ENCODE measurements at regions not wholly inside any gene's neighbourhood (a gene's known extent, or its start where the extent isn't known, plus 50 kb on each side); places are given as distances from the start of the nearest gene placed in this dataset.

- DNase-seq: no peak
Observed at GRCh38 chr3:150055332-150055731, 84.6 kb upstream of the PFN2 start.

DNA sequence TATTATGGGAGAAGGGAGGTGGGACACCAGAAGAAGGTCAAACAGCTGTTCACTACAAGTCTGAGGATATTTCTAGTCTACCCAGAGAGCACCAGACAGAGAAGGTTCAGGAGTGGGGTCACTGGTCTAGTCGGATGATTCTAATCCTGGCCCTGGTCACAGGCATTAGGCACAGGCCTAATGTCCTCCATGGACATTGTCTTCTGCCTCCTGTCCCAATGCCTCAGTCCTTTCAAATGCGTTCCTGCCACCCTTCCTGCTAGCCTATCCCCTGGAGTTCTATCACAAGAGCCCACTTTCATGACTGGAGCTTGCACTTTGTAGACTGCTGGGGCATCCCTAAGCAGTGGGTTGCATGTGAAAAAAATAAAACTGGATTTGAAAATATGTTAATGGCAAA, 83.9 kb upstream of the PFN2 start:
- DNase-seq: no peak

- no peak for DNase-seq
Observed at GRCh38 chr3:150050510-150050909, 79.8 kb upstream of the PFN2 start.

GRCh38 chr3:150049317-150049716, 78.6 kb upstream of the PFN2 start:
- no peak for DNase-seq

DNA sequence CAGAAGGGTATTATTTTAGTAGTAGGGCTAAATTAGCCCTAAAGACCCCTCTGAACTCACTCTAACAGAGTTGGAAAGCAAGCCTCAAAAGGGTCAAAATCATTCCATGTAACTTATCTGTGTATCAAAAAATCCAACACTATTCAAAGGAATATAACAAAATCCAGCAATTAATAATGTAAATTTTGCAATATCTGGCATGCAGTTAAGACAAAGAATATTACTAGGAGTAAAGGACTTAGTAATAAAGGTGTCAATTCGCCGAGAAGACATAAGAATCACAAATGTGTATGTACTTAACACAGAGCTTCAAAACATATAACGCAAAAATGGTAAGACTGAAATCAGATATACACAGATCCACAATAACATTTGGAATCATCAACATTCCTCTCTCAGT, 71.2 kb upstream of the PFN2 start:
- DNase-seq: no peak

- DNase-seq: no peak
Observed at GRCh38 chr3:150040097-150040496, 69.4 kb upstream of the PFN2 start.

- DNase-seq: no peak
Observed at GRCh38 chr3:150038830-150039229, 68.1 kb upstream of the PFN2 start.

DNA sequence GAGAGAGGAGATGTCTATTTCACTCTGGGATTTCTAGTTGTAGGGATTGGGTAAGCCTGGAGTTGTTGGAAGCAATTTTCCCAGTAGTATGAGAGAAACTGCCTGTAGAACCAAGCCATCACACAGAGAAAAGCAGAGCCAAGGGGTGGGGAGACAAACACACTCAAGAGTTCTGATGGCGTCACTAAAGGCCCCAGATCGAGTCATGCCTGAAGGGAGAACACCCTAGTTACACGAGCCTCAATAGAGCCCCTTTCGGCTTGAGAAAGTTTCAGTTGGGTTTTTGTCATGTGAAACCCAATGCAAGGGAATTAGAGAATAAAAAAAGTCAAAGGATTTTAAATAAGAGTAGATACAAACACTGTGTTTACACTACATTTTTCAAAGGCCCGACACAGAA, 66.1 kb upstream of the PFN2 start:
- DNase-seq: no peak

DNA sequence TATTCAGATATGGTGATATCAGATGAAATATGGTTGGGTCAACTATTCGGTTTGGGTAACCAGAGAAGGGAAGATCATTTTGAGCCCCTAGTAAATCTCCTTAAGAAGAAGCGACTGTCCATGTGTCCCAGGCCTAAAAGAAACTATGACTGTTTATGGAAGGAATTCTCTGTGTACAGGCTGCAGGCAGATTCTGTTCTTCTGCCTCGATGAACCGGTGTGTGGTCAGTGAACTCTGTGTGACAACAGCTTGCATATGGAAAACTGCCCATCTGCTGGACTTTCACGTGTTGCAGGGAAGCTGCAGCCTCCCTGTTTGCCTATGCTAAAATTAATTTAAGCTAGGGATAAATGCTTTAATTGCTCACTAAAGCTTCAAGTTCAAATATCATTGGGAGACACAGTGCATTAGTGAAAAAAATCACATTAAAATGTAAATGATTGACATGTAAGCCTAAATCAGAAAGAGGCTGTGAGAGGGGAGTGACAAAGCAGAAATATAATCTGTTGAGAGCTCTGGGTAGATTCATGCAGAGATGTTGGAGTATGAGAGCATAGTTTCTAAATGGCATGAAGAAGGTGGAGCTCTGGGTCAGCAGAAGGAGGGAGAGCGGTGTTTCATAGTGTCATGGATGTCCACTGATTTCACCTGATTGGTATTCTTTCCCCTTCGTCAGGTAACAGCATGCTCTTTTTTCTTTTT, 65.4 kb upstream of the PFN2 start:
- no peak for DNase-seq

DNA sequence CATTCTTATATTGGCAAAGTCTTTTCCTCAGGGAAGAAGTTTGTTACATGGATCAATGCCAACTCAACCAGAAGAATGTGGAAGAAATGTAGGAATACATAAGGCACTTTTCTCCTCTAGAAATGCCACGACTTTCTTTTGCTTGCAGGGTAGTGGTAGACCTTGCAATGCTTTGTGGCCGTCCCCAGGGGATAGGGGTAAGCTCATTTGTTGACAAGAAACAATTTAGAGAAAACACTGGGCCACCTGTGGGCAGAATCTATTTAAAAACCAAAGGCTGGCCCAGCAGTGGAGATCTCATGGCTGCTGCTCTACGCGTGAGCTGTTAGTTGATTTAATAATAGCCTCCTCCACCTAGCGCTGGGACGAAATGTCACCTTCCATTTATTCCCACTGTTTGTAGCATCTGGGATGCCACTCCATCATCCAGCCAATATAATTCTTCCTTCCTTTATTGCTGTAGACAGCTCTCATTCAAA, 64.6 kb upstream of the PFN2 start:
- DNase-seq: no peak

- DNase-seq: no peak
Observed at GRCh38 chr3:150033721-150034120, 63.0 kb upstream of the PFN2 start.

DNA sequence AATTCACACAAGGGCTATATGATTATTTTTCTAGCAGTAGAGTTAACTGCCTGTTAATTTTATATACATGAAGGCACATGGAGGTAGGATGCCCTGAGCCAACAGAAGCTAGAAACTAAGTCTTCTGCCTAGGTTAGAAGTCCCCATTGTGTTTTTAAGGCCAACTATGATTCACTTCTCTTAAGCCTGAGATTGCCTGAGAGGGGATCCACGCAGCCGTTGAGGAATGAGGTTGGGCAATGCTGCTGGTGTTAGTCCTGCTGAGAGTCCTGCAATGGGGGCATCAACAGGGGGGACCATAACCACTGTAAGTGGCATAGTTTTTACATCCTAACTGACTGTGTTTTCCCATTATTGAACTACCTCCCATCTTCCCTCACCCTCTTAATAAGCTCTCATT, 60.1 kb upstream of the PFN2 start:
- no peak for DNase-seq

DNA sequence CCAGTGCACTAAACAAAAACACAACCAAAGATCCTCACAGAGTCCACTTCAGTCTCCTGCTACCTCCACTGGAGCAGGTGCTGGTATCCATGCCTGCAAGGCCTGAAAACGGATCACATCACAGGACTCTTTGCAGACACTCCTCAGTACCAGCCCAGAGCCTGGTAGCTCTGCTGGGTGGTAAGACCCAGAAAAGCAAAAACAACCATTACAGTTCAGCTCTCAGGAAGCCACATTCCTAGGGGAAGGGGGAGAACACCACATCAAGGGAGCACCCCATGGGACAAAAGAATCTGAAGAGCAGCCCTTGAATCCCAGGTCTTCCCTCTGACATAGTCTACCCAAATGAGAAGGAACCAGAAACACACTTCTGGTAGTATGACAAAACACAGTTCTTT, 52.5 kb upstream of the PFN2 start:
- no peak for DNase-seq

DNA sequence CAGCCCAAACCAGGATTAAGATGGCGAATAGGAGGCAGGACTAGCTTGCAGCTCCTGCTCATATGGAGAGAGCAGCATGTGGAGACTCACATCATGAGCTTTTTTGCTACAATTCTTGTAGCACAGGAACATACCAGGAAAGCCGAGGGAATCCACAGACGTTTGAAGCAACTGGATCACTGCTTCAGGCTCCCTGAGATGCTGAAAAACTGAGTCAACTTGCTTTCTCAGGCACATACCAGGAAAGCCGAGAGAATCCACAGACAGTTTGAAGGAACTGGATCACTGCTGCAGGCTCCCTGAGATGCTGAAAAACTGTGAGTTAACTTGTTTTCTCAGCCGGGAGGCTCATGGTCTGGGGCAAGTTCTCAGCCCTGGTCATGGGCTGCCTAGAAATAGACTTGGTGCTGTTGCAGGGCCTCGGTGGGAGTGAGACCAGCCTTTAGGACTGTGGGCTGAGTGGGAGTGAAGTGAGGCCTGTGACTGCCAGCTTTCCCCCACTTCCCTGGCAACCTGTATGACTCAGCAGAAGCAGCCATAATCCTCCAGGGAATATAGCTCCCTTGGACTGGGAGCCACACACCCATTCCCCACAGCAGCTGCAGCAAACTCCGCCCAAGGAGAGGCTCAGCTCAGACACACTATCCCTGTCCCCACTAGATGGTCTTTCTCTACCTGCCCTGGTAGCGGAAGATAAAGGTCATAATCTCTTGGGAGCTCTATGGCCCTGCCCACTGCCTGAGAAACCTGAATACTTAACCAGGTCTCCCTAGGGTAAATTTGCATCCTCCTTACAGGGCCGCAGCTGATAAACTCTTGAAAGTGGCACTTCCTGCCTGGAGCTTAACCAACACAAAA, 51.9 kb upstream of the PFN2 start:
- no peak for DNase-seq

GRCh38 chr3:150020527-150020926, 49.8 kb upstream of the PFN2 start:
- DNase-seq: no peak

All from stimulated activated CD8-positive, alpha-beta memory T cell treated with anti-CD3 and anti-CD28 coated beads, Interleukin-4, amount 100 ng/mL, for 48 hours (primary cell).